ENCODE measurements at regions not wholly inside any gene's neighbourhood (a gene's known extent, or its start where the extent isn't known, plus 50 kb on each side); places are given as distances from the start of the nearest gene placed in this dataset.
"Not testable (repeated sequence)": the region's sequence is repeated elsewhere in the genome, so short reads cannot be mapped to it uniquely, and the experiment has no call there.

DNA sequence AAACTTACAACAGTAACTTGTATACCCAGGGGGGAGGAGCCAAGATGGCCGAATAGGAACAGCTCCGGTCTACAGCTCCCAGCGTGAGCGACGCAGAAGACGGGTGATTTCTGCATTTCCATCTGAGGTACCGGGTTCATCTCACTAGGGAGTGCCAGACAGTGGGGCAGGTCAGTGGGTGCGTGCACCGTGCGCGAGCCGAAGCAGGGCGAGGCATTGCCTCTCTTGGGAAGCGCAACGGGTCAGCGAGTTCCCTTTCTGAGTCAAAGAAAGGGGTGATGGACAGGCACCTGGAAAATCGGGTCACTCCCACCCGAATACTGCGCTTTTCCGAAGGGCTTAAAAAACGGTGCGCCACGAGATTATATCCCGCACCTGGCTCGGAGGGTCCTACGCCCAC lies 278.8 kb downstream of the FAM47B start:
- DNase-seq, result not testable (repeated sequence)

DNA sequence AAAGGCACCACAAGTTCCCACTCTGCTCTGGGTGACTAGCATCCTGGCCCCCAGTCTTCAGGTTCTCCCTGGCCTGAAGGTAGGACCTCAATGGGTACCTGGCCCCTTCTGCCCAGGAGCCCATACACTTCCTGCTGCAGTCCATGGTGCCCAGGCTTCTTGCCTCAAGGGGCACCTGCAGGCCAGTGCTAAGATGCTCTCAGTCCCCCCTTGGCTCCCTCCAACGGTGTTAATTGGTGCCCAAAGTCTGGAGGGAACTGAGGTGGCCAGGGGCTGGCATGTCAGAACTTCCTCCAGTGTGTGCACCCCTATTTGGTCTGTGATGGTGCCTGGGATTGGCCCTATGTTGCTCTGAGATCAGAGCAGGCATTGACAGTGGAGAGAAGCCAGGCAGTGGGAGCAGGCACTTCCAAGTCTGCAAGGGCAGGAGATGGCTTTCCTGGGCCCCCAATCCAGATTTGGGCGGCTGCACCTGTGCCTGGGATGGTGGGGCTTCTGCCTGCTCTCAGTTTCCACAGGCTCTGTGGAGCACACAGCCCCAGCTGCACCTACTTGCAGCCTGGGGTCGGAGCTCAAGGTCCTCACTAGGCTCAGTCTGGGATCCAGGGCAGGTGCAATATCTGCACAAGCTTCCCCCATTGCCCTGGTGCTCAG lies 301.6 kb downstream of the FAM47B start:
- DNase-seq, result no peak

DNA sequence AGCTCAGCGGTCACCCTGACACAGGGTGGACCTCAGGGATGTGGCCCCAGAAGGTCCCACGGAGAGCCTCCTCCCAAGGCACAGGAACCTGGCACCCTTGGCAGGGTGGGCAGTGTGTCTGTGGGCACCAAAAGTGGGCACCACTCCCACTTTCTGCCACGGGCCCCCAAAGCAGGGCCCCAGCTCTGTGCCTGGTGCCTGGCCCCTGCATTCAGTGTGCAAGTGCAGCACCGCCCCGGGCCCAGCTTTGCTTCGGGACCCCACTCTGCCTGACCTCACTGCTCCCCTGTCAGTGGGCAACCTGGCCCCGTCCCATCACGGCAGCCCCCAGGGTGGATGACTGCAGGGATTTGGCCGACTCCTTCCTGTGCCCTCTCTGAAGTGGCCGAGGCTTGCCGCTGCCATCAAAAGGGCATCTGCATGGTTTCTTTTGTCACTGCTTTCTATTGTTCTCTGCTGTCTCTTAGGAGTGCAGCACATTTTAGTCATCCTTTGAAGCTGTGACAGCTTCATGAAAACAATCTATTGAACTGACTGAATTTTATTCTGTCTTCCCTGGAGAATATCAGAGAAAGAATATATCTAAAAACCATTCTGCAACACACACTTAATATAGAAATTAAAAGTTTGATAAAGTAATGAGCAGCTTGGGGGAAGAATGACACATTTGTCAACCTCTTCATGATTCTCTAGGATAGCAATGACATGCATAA lies 302.4 kb downstream of the FAM47B start:
- DNase-seq, result no peak

DNA sequence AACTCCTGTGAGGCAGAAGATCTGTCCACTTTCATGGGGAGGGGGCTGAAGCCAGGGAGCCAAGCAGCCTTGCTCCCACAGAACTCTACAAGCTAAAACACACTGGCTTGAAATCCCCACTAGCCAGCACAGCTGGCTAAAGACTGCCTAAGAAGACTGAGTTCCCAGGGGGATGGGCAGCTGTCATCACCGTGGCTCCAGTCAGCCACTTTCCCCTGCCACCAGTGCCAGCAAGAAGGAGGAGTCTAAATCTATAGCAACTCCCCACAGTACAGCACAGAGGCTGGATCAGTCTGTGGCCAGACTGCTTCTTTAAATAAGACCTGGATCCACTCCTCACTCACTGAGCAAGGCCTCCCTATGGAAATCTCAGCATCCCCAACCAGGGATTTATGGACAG lies 308.6 kb downstream of the FAM47B start:
- DNase-seq, result no peak

DNA sequence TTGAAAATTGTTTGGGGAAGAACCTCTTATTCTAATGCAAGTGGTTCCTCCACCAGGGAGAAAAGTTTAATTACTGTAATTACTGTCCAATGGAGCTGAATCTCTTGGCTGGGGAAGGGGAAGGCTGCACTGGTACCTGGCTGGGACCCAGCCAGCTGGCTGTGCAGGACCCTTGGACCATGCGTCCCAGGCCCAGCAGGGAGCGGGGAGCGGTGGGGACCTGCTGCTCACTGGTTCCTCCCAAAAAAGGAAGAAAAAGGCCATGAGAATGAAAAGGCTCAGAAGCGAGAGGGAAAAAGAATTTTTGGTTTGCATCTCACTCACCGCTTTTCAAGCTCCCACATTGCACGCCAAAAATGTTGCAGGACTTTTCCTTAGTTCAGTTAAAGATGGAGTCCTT lies 333.5 kb downstream of the FAM47B start:
- DNase-seq, result no peak

DNA sequence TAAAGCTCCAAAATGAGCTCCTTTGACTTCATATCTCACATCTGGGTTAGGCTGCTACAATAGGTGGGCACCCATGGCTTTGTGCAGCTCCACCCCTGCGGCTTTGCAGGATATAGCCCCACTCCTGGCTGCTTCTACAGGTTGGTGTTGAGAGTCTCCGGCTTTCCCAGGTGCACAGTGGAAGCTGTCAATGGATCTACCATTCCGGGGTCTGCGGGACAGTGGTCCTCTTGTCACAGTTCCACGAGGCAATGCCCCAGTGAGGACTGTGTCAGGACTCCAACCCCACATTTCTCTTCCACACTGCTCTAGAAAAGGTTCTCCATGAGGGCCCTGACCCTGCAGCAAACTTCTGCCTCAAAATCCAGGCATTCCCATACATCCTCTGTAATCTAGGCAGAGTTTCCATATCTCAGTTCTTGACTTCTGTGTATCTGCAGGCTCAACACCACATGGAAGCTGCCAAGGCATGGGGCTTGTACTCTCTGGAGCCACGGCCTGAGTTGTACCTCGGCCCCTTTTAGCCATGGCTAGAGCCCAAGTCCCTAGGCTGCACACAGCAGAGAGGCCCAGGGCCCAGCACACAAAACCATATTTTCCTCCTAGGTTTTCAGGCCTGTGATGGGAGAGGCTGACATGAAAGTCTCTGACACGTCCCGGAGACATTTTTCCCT lies 342.8 kb downstream of the FAM47B start:
- no peak for DNase-seq

DNA sequence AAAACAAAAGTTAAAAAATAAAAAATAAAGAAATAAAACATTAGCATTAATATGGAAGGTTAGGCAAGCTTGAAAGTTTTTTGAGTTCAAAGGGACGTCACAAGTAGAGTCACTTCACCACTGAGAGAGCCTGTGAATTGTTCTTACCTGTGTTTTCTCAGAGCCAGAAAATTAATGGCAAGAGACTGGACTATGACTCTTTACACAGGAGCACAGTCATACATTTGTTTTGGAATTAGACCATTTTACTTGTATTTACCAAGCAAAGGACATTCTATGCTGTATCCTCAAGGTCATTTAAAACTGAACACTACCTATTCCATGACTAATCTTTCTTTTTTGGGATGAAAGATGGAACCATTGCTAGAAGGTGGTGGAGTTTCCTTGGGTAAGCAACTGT lies 346.1 kb downstream of the FAM47B start:
- no peak for DNase-seq

DNA sequence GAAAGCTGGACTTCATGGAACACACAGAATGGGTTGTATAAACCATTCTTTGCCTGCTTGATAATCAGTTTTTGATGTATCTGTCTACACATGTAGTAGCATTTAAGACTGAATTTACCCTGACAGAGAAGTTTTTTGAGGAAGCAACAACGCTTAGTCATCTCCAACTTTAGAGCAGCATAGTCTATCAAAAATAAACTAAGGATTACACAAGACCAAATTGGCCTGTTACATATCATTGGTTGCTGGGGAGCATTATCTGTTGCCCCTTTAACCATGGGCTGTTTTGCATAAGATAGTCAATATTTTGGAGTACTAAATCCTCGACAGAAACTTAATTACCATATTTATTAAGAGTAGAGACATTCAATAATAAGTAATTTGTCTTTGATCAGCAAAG lies 347.4 kb downstream of the FAM47B start:
- DNase-seq, result no peak

DNA sequence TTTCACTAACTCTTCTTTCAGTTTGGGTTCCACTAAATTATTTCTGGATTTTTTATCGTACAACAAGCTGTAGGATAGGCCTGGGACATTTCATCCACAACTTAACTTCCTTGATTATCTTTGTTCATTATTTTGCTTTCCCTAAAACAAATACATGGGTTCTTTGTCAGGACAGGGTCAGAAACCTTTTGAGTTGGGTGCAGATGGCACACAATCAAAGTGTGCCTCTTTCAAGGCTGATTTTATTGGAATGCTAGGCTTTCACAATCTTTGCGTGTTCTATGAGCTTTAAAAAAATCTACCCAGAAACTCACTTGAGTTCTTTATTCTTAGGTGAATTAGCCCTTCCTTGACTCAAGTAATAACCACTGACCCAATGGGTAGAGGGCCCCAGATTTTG lies 348.4 kb downstream of the FAM47B start:
- no peak for DNase-seq

DNA sequence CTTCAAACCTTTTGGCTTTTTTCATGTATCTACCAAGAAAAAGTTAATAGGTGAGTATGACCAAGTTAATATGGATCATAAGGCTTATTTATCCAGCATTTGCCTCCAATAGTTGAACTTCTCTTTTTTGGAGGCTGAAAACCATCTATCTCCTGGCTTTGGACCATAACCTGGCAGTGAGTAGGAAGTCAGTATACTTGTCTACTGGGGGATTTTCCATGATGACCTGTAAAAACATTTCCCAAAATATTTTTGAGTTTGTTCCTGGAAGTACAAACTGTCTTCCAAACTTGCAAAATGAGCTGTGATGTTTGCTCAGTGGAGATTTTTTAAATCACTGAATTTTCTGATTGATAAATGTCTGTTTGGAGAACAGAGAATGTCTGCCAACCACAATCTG lies 349.9 kb downstream of the FAM47B start:
- no peak for DNase-seq

DNA sequence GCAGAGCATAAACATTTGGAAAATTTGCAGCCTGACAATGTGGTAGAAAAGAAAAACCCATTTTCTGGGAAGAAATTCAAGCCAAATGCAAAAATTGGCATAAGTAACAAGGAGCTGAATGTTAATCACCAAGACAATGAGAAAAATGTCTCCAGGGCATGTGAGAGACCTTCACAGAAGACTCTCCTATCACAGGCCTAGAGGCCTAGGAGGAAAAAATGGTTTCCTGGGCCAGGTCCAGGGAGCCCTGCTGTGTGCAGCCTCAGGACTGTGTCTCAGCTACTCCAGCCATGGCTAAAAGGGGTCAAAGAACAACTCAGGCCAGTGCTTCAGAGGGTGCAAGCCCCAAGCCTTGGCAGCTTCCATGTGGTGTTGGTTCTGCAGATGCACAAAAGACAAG lies 362.4 kb downstream of the FAM47B start:
- DNase-seq, result not testable (repeated sequence)

DNA sequence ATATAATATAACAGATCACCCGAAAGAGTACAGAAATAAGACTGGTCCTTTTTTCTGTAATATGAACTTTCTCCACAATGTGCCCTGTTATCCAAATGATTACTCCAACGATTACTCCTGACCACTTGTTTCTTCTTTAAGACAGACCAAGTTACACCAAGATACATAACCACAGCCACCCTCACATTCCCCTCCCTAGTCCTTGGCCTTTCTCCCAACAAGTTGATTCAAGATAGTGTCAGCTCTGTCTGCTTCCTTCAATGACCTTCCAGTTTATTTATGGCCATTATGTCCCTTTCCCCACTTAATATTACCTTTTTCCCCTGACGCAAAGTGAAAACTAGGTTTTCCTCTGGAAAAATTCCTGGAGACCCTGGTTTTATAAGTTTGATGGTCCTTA lies 397.2 kb downstream of the FAM47B start:
- DNase-seq, result no peak

DNA sequence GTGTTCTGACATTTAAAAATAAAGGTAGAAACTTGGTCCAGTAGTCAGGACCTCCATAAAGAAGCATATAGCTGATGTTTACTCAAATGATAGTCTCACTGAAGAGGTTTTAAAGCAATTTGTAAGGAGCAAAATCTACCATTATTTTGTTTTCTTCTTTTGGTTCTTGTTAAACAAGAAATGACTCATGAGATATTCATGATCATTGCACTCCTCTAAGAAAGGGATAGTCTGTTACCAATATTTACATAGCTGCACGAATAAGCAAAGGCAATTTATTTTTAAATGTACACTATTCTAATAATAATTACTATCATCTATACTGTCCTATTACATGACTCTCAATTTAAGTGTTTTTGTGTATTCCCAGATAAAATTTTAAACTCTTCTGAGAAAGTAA lies 397.9 kb downstream of the FAM47B start:
- no peak for DNase-seq

DNA sequence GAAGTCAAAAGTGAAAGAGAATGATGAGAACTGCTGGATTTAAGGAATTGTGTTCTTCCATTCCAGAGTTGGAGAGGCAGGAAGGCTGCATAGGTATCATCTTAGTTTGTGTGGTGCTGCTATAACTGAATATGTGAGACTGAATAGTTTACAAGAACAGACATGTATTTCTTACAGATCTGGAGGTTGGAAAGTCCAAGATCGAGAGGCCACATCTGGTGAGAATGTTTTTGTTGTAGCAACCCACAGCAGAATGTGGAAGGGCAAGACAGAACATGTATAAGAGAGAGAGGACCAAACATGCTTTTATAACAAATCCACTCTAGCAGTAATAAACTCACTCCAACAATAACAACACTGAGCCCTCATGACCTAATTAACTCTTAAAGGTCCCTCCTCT lies 408.6 kb downstream of the FAM47B start:
- no peak for DNase-seq

DNA sequence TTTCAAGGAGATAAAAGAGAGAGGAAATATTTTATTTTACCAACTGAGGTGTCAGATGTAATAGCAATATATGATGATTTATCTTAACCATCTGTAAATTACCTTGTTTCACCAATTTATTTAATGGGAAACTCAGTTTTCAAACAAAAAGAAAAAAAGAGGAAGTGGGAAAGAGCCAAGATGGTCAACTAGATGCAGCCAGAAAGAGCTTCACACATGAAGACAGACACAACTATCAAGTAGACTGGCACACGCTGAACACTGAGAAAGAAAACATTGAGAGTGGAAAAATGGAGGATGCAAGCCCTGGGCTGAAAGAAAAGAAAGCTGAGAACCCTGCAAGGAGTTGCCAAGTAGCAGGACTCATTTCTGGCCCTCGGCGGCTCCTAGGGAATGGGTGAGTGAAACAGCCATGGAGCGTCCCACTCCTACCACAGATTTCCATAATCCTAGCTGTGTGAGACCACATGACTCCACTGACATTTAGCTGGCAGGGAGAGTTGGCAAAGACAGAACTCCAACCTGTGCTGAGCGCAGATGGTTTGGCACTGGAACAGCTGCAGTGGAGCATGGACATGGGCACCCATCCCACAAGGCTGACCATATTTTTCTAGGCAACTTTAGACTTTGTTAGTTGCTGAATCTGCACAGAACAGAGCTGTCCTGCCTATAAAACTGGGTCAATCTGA lies 409.3 kb downstream of the FAM47B start:
- DNase-seq, result peak in 1 of 2 experiments; percentile 26

DNA sequence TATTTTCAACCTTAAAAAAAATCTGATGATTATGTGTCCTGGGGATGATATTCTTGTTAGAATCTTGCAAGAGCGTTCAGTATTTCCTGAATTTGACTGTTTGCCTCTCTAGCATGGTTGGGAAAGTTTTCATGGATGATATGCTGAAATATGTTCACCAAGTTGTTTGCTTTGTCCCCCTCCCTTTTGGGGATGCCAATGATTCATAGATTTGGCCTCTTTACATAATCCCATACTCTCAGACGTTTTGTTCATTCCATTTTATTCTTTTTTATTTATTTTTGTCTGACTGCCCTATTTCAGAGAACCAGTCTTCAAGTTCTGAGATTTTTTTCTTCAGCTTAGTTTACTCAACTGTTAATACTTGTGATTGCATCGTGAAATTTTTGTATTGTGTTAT lies 415.1 kb downstream of the FAM47B start:
- no peak for DNase-seq

DNA sequence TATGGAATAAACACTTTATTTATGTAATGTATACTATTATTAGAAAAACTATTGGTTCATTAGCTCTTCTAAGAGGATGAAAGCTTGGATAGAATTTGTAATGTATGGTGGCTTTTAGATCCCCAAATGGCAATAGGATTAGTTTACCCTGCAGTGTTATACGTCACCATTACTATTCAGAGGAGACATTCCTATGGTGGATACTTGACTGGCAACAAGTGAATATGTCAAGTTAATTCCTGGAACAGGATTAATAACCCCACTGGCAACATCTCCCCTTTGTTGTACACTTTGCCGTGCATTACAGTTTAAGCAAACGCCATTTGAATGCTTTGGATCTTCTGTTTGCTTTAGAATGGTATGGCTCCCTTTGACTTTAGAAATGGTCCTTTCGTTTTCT lies 420.3 kb downstream of the FAM47B start:
- DNase-seq, result no peak

DNA sequence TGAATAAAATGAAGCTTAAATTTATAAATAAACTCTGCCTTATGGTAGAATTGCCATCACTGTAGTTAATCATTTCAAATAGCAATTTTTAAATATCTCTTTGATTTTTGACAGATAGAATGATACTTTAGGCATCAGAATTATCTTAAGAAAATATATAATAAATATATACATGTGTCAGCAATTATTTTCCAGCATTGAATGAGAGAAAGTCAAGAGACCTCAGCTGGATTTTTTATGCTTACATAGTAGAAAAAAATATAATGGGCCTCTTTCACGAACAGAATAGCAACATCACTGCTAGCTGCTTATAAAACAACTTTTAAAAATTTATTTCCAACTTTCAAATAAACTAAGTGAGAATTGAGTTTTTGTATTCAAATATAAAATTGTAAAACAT lies 424.0 kb upstream of the MAGEB16 start:
- DNase-seq, result no peak

DNA sequence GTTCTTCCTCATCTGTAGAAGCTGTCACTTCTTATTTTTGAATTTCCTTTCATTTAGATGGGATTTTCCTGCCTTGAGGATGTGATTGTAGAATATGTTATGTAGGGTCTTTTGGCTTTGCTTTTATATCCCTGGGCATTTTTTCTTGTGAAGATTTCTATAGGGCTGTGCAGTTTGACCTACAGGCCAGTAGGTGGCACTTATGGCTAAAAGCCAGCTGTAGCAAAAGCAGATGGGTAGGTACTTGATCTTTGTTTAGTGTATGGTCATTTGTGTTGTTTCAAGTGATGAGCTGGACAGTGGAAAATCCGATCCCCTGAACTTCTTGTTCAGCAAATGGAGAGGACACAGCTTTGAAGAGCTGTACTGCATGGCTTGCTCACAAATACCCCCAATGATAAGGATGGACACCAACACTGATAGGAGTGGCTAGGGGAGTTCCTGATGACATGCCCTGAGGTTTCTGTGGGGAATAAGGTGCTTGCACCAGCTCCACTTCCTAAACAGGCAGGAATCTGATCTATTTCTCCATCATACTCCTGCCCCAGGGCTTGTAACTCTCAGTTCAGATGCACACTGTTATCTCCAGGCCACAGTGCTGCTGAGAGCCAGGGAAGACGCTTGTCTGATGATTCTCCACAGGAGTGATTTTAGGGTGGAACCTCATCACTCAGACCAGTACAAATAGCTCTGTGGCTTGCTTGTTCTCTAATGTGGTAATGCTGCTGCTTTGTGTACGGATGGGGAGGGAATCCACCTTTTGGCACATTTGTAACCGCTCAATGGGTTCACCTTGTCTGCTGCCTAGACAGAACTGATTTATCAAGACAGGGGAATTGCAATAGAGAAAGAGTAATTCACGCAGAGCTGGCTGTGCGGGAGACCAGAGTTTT lies 417.1 kb upstream of the MAGEB16 start:
- DNase-seq, result no peak

DNA sequence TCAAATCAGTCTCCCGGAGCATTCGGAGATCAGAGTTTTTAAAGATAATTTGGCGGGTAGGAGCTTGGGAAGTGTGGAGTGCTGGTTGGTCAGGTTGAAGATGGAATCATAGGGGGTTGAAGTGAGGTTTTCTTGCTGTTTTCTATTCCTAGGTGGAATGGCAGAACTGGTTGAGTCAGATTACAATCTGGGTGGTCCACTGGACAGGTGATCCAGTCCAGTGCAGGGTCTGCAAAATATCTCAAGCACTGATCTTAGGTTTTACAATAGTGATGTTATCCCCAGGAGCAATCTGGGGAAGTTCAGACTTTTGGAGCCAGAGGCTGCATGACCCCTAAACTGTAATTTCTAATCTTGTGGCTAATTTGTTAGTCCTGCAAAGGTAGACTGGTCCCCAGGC lies 416.4 kb upstream of the MAGEB16 start:
- DNase-seq, result not testable (repeated sequence)

DNA sequence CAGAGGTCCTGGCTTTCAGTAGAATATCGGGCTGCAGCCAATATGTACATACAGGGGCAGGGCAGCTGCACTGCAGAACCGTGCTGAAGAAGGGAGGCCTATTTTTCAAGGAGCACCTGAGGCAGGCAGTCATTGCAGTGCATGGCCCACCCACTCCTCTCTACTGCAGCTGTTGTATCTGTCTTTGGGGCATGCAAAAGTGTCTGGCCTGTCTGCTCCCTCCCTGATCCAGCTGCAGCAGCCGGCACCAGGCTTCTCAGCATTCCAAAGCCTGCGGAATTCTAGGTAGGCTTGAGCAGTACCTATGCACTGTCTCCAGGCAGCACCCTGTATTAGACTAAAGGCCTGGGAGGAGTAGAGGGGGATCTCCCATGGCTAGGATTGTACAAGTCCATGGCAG lies 415.2 kb upstream of the MAGEB16 start:
- no peak for DNase-seq

DNA sequence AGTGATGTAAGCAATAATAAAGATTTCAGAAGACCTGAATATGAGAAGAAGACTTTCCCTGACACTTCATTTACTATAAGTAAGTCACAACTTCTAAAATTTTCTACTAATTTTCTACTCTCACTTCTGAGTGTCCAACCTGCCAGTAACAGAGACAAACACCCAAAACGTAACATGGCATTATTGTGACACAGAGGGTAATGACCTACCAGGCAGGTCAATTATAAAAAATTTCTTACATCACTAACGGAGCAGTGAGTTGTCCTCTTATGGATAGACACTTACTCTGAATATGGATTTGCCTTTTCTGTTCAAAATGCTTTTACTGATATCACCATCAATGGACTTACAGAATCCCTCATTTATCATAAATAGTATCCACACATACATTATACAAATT lies 405.9 kb upstream of the MAGEB16 start:
- DNase-seq, result no peak

DNA sequence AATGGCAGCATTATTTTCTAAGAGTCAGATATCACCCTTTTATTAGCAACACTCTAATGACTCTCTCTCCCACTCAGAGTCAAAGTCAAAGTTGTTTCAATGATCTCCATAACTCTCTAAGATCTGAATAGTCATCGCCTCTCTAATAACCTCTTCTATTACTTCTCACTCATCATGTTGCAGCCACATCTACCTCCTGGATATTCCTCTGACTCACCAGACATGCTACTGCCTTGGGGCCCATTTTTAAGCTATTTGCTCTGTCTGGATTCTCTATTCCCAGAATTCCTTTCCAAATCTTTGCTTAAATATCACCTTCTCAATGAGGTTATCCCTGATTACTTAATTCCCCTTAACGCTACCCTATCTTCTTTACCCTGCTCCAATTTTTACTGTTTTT lies 391.8 kb upstream of the MAGEB16 start:
- DNase-seq, result no peak

Data from cerebellar nuclear complex (tissue), 1 donor.